Daoy (cell line): ENCODE measurements at regions not wholly inside any gene's neighbourhood (a gene's known extent, or its start where the extent isn't known, plus 50 kb on each side); places are given as distances from the start of the nearest gene placed in this dataset.

Experiments
- DNase-seq: peaks from one replicate; pipeline ENCODE4 v3.0.0-alpha.2; 2015; ENCODE audit warnings: low read depth

DNA sequence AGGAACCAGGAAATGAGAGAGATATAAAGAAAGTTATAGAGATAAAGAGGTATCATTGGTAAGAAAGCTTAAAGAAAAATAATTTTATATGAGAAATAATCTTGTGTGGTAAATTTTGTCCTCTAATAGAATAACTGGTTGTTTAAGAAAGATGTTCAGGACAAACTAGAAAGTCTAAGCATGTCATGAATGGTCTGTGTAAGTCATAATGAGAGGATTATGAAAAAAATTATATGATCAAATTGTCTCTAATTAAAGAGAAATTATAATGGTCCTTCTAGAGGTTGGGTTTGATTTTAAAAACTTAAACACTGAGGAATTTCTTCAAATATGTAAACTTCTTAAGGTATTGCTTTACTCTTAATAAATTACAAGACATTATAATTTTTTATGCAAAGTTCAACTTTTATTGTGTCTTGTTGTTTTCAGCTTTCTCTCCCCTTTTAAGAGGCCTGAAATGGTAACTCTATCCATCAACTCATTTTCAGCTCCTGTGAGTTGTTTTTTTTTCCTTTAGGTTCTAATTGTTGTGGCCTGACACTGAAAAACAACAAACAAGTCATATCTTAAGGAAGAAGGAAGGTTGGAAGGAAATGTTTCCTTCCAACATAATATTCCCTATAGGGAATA, 88.2 kb upstream of the CNOT2 start:
- no peak for DNase-seq

DNA sequence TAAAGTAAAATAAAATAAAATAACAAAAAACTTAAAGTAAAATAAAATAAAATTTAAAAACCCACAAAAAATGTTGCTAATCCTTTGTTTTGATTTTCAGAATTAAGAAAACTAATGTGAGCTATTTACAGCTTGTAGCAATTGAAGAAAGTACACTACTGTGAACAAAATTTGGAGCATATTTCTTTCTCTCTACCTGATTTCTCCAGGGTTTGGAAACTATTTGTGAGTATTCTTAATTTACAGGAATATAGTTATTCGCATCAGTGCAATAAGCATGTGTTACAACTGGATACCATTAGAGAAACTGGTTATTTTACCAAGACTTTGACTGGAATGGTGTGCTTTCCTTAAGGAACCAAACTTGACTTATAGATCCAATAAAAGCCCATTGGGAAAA, 86.1 kb upstream of the CNOT2 start:
- DNase-seq: no peak

DNA sequence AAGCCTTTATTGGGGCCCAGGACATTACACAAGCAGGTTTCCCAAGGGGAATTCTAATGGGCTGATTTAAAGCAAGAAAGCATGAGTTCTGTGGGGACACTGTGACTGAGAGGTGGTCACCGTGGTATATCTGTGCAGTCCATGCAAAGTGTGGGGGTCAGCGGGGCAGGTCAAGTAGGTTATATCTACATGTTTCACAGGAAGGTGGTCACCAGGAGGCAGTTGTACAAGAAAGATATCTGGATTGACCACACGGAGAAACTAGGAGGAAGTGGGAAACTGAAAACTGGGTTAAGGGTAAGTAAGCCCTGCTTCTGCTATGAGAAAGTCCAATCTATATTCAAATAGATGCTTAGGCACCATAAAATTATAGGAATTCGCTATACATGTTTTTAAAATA, 77.8 kb upstream of the CNOT2 start:
- DNase-seq: no peak

DNA sequence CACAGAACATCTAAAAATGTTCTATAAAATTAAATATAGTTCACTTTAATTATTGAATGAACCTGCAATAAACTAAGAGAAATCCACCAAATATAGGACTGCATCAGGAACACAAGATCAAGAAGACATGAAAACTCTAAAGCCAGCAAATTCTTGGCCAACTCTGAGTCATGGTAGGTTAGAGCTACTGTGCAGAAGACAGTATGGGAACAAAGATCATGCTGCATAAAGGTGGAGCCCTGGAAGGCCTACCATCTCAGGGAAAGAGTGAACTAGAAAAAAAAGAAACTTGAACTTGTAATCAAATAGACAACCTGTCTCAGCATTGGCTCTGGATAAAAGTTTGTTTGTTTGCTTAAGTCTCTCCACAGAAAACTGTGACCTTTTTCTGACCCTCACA, 66.9 kb upstream of the CNOT2 start:
- no peak for DNase-seq

DNA sequence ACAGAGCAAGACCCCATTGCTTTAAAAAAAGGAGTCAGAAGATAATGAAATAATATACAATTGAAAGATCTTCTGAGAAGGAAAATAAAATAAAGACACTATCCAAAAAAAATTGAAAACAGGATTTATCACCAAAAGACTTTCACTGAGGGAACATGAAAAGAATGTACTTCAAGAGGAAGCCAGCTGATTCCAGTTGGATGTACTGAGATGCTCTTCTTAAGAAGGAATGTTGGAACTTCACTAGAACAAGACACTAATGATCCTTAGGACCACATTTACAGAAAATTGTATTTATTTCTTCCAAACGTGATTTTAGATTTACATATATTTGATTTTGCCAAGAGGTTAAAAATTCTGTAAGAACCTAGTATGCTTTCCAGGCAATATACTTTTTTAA, 65.6 kb upstream of the CNOT2 start:
- no peak for DNase-seq

DNA sequence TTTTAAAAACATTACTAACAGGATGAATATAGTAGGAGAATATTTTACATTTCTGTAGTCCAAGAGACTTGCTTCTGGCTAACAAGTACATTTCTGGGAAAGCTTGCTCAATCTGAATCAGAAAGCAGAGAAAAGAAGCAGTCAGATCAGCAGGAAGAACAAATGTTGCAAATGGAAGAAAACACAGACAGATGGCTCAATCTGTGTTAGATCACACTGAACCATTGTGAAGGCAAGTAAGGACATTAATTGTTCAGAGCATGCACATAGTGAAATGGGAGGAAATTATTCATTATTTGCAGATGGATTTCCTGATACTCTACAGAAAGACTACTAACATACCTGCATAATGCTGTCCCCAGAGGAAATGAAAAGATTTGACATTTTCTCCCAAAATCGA, 65.2 kb upstream of the CNOT2 start:
- no peak for DNase-seq

DNA sequence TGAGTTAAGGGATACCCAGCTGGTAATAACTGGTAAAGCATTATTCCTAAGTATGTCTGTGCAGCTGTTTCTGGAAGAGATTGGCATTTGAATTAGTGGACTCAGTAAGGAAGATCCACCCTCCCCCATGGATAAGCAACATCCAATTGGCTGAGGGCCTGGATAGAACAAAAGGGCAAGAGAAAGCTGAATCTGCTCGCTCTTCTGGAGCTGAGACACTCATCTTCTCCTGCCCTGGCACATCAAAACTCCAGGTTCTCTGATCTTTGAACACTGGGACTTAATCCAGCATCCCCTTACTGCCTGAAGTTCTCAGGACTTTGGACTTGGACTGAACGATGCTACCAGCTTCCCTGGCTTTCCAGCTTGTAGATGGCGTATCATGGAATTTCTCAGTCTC, 63.1 kb upstream of the CNOT2 start:
- DNase-seq: no peak

DNA sequence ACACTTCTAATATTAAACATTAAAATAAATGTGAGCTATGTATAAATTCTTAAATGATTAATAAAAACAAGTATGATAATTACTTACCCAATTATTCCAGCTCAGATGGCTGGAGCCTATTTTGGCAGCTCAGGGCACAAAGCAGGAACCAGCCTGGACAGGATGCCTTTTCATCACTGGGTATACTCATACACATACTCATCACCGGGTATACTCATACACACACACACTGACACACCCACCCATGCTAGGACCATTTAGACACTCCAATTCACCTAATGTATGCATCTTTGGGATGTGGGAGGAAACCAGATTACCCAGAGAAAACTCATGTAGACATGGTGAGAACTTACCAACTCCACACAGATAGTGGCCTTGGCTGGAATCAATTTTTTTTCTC, 57.9 kb upstream of the CNOT2 start:
- DNase-seq: no peak

DNA sequence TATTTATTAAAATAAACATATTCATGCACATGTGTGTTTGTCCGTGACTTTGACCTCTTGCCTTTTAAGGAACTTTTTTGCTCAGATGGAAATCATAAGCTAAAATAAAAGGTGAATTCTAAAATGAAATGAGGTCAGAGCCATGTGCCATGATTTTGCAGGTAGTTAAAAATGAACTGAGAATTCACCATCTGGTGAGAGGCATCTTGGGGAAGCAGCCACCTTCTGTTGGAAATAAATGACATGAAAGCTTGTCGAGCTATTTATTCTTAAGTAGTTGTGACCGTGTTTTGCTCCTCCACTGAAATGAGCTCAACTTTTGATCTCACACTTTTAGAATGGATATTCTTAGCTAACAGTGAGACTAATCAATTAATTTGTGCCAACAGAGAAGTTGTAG, 56.8 kb upstream of the CNOT2 start:
- DNase-seq: no peak

DNA sequence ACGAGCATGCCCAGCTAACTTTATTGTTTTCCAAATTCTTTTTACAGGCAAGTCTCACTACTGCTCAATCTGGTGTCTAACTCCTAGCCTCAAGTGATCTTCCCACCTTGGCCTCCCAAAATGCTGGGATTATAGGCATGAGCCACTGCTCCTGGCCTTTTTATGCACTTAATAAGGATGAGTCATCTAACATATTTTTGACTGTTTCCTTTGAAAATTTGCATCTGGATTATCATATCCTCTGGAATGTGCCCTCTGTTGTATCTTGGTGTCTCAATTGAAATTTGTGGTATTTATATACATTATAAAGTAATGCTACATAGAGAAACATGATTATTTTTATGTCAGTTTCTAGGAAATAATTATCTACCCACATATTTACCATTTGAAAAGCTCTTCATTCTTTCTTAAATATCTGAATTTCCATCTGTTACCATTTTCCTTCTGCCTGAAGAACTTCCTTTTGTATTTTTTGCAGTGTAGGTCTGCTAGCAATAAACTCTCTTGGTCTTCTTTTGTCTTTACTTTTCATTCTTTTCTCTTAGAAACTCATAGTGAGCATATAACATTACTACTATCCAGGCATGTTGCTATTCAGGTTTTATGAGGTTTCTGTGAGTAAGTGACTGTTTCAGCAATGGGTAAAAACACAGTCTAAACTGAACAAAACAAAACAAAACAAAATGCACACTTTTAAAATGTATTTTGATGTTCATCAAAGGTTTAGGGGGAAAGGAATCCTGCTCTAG, 52.8 kb upstream of the CNOT2 start:
- DNase-seq: no peak
